Subcutaneous adipose tissue (tissue), 1 donor: ENCODE measurements at regions not wholly inside any gene's neighbourhood (a gene's known extent, or its start where the extent isn't known, plus 50 kb on each side); places are given as distances from the start of the nearest gene placed in this dataset.

Source experiments
- TF ChIP-seq, protein P1 (sequence below): fragments of 450-650 bp; IDR thresholded peaks from one replicate; pipeline ENCODE4 v1.5.1; 2016; ENCODE audit warnings: low read depth, mild to moderate bottlenecking, control low read depth, antibody characterized with exemption, moderate library complexity

DNA sequence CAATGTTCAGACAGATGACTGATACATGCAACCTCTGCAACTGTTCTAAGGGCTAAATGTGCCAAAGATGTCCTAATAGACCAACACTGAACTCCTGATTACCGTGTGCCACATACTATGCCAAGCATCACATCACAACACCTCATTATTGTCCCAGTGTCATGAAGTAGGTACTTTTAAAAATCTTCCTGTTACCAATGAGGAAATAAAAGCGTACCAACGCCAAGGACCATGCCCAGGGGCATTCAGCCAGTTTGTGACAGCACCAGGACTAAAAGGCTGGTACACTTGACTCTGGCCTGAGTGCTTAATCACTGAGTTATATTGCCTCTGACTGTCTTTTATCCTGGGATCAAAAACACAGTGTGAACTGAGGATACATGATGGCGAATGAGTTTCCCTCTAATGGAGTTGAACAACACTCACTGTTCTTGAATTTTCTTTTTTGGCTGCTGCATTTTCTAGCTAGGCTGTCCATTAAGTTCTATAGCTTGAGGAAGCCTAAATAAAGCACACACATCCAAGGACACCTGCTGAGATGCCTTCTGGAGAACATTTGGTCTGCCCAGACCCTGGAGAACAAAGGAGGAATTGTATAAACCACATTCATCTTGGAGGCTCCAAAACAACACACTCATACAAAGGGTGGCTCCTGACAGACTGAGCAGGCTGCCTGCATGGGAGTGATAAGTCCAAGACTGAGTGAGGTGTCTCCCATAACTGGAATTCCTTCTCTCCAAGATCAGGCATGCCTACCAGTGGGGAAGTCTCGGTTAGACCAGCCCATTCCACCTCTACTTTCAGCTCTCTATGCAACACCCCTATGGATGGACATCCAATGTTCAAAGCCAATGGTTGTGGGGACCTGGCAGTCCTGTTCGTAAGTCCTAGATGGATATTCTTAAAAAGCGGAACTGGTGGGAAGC, 126.7 kb upstream of the PRICKLE2 start:
- TF ChIP-seq, protein P1, sequence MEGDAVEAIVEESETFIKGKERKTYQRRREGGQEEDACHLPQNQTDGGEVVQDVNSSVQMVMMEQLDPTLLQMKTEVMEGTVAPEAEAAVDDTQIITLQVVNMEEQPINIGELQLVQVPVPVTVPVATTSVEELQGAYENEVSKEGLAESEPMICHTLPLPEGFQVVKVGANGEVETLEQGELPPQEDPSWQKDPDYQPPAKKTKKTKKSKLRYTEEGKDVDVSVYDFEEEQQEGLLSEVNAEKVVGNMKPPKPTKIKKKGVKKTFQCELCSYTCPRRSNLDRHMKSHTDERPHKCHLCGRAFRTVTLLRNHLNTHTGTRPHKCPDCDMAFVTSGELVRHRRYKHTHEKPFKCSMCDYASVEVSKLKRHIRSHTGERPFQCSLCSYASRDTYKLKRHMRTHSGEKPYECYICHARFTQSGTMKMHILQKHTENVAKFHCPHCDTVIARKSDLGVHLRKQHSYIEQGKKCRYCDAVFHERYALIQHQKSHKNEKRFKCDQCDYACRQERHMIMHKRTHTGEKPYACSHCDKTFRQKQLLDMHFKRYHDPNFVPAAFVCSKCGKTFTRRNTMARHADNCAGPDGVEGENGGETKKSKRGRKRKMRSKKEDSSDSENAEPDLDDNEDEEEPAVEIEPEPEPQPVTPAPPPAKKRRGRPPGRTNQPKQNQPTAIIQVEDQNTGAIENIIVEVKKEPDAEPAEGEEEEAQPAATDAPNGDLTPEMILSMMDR: no peak

DNA sequence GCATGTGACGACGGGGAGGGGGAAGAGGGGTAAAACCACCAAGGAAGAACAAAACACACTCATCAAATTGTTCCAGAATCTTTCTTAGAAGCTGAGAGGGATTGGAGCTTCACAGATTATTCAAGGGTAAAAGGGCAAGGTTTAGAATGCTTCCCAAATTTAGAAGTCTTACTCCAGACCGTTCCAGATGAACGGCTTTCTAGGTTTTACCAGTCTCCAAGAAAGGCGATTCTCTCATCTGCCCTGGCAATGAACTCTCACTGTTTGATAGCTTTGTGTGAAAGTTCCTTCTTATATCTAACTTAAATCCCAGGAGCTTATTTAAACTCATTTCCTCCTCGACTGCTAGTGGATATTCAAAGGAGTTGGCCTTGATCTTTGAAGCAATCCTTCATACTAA, 124.3 kb upstream of the PRICKLE2 start:
- TF ChIP-seq, protein P1: no peak

DNA sequence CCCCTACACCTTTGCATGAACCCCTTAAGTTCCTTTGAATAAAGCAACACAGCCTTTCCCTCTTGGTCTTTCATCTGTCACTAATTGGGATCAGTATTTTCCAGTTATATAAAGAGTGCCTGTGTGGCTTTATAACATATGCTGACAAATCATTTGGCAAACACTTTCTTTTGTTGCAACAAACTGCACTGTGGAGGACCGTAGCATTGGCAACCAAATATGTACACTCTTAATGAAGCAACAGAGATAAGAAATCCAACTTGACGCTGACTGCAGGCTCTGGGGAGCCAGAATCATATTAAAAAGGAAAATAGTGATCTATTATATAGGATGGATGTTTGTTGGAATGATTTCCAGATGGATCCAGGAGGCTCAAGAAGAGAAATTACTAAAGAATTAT, 120.1 kb upstream of the PRICKLE2 start:
- TF ChIP-seq, protein P1: no peak

DNA sequence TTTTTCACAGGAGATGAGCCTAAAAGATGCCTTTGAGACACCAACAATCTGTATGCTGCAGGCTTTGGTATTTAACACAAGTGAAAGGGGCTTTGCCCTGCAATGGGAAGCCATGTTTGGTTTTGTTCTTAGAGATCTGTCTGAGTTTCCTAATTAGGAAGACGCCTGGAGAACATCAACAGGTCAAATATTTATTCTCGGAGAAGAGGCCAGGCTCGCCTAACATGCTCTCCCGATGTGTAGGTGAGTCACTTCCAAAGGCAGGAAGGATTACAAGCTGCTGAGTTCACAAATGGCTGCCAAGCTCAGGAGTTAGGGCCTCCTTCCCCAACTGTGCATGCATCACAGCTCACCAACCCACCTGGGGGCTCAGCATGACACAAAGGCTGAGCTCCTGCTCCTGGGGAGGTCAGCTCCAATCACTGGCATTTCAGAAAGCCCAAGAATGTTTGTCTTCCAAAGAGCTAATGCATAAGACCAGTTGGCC, 119.5 kb upstream of the PRICKLE2 start:
- TF ChIP-seq, protein P1: no peak

DNA sequence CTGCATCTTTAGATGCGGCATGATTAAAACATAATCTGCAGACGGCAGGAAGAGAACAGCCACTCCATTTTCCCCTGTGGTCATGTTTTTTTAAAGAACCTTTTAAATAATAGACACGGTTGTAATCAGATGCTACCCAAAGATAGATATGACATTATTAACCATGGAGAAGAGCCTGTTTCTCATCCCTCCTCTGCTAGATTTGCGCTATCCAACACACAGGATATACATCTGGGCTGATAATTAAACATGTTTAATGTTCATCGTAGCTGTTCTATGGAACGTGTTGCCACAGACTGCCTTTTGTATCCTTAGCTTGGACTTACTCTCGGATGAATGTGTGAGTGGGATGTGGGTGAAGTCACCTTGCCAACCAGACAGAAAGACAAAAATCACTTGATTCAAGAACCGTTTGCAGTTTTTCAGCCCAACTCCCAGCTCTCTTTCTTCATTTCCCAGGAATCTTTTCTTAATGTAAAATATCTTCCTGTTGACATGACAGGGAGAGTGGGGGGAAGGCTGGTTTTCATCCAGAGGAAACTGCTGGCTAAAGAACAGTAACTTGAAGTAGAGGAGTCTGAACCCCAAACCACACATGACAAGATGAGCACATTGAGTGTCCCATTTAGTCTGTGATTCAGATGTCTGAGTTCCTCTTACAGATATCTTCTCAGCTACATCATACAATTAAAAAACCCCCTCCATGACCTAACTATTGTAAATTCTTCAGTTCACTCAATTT, 118.6 kb upstream of the PRICKLE2 start:
- TF ChIP-seq, protein P1: no peak

DNA sequence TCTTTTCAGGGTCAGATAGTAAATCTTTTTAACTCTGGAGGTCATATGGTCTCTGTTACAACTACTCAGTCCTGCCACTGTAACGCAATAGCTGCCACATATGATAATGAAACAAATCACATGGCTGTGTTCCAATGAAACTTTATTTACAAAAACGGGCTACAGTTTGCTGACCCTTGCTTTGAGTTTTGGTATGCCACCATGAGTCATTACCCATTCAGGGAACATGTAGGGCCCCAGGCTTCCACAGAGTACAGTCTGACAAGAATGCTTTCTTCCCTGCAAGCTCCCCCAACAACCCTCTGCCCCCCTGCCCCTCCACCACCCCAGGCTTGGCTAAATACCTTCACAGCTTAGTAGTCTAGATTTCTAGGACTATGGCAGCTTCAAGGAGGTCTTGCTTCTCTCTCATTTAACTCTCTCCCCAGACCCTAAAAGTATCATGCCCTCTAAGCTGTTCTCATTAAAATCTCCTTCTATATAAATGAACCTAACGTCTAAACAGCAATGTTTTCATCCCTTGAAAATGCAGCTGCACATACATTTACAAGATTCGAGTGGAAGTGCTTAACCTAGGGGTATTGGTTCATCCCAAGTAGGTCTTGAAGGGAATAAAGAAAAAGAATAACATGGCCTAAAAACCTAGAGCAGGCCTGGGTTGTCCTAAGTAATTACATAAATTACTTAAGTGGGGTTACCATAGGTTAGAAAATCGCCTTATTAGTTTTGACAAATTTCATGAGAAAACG, 117.8 kb upstream of the PRICKLE2 start:
- TF ChIP-seq, protein P1: no peak
